HG02870 (cell line): ENCODE measurements at regions not wholly inside any gene's neighbourhood (a gene's known extent, or its start where the extent isn't known, plus 50 kb on each side); places are given as distances from the start of the nearest gene placed in this dataset.
"Not testable (repeated sequence)": the region's sequence is repeated elsewhere in the genome, so short reads cannot be mapped to it uniquely, and the experiment has no call there.

ENCODE experiments used
- ATAC-seq: cut with Tn5 transposase; IDR thresholded peaks from one replicate; pipeline ENCODE4 v1.9.1; 2021; ENCODE audit warnings: mild to moderate bottlenecking, moderate library complexity; ENCODE audit not compliant: unreplicated experiment

- no peak for ATAC-seq
These were observed 54.3 kb upstream of the ZNF469 start for GRCh38 chr16:88328313-88328980.

GRCh38 chr16:88329726-88330700 is 52.7 kb upstream of the ZNF469 start:
- ATAC-seq = no peak

GRCh38 chr16:88330971-88331890 is 51.5 kb upstream of the ZNF469 start:
- ATAC-seq = no peak

- ATAC-seq = no peak
These were observed 50.5 kb upstream of the ZNF469 start for GRCh38 chr16:88331989-88332920.

GRCh38 chr16:88332921-88333825 is 49.6 kb upstream of the ZNF469 start:
- ATAC-seq = not testable (repeated sequence)
